ENCODE measurements at regions not wholly inside any gene's neighbourhood (a gene's known extent, or its start where the extent isn't known, plus 50 kb on each side); places are given as distances from the start of the nearest gene placed in this dataset.

- Histone ChIP-seq H3K4ac (ENCODE audit: low read depth, low read length) (no peak overlapping the region), H3K56ac (ENCODE audit: extremely low read depth, insufficient read depth, low read length) (no peak overlapping the region), H3K27me3 (ENCODE audit: control insufficient read depth, insufficient read depth, low read length) (no peaks in the 10 kb centered on the region), H4K20me1 (ENCODE audit: insufficient read depth, low read length) (no peaks in the 10 kb centered on the region), H2BK15ac (ENCODE audit: low read depth, low read length) (no peak overlapping the region), H3K9me1 (ENCODE audit: insufficient read depth, low read length) (no peaks in the 10 kb centered on the region), H3K4me2 (ENCODE audit: low read depth, low read length) (no peak overlapping the region), H3K9ac (ENCODE audit: low read depth, low read length) (no peak overlapping the region), H3K9me3 (ENCODE audit: control insufficient read depth, insufficient read depth, low read length) (no peaks in the 10 kb centered on the region), H2BK20ac (ENCODE audit: low read depth, low read length) (no peak overlapping the region), H2AK5ac (ENCODE audit: low read depth, low read length) (no peak overlapping the region), H2AFZ (replicated peaks; ENCODE audit: low read length, poor library complexity) (peak overlapping the region; percentile 32), H2BK120ac (ENCODE audit: low read depth, low read length) (no peak overlapping the region), H4K91ac (ENCODE audit: insufficient read depth, low read depth, low read length) (no peak overlapping the region), H2BK5ac (ENCODE audit: low read depth, low read length, poor library complexity, severe bottlenecking) (no peak overlapping the region), H3K18ac (ENCODE audit: low read depth, low read length) (no peak overlapping the region), H3K4me1 (ENCODE audit: control insufficient read depth, insufficient read depth, low read length) (no peaks in the 10 kb centered on the region), H3K27ac (ENCODE audit: insufficient read depth, low read length) (no peak overlapping the region), H3K4me3 (ENCODE audit: insufficient read depth, low read depth, low read length) (no peak overlapping the region), H4K5ac (ENCODE audit: low read depth, low read length) (no peak overlapping the region), H3K23ac (ENCODE audit: low read depth, low read length) (no peak overlapping the region), H3K36me3 (ENCODE audit: control insufficient read depth, insufficient read depth, low read length) (no peaks in the 10 kb centered on the region), H4K8ac (ENCODE audit: low read depth in 2 of 2, low read length in 2 of 2) (no peak overlapping the region), H2AK9ac (replicated peaks; ENCODE audit: low read depth, low read length, poor library complexity) (no peak overlapping the region), H3K14ac (replicated peaks; ENCODE audit: low read depth, low read length) (no peak overlapping the region), H3K79me1 (ENCODE audit: low read depth in 1 of 2, low read length in 2 of 2) (no peaks in the 10 kb centered on the region)
- in situ Hi-C loops (cut with MboI; ENCODE audit: low sequenced_read_pairs), result no loop called here
- ChIA-PET POLR2A (ENCODE audit: unreplicated experiment) (no interaction called here), CTCF (no interaction called here)
- TF ChIP-seq MAZ (IDR thresholded peaks at IDR 0.05; ENCODE audit: borderline replicate concordance, low read depth, low read length) (no peak), CHD1 (IDR thresholded peaks at IDR 0.05; ENCODE audit: low read depth, low read length) (no peak), SMC3 (IDR thresholded peaks at IDR 0.05; ENCODE audit: low read depth, low read length) (no peak)
- no CpG with 5 or more reads among the region's 1 CpG for WGBS, 2 experiments (ENCODE audit: extremely low coverage in 2 of 2, insufficient read length in 1 of 2)
- dilution Hi-C loops (cut with HindIII; ENCODE audit: low sequenced_read_pairs, unreplicated experiment), result no loop called here
- intact Hi-C loops (cut with micrococcal nuclease), result no loop called here
- DNase-seq, result no peak
- no TSS peak for BruUV-seq (replicated peaks)
- ATAC-seq (ENCODE audit: low read depth), result no peak
These were observed 472.6 kb upstream of the RGS18 start for GRCh38 chr1:191685669-191686068.

Data from IMR-90 (cell line).